HG03196 (cell line): ENCODE measurements at regions not wholly inside any gene's neighbourhood (a gene's known extent, or its start where the extent isn't known, plus 50 kb on each side); places are given as distances from the start of the nearest gene placed in this dataset.

Experiments used
- ATAC-seq: cut with Tn5 transposase; IDR thresholded peaks from one replicate; pipeline ENCODE4 v1.9.1; 2021; ENCODE audit not compliant: unreplicated experiment

- ATAC-seq: no peak
Observed at GRCh38 chr6:21459641-21460040, 133.9 kb upstream of the SOX4 start.

- ATAC-seq: no peak
Observed at GRCh38 chr6:21461844-21462518, 131.6 kb upstream of the SOX4 start.

- no peak for ATAC-seq
Observed at GRCh38 chr6:21462519-21462852, 131.1 kb upstream of the SOX4 start.

- no peak for ATAC-seq
Observed at GRCh38 chr6:21467091-21467490, 126.5 kb upstream of the SOX4 start.

GRCh38 chr6:21468461-21468860 lies 125.1 kb upstream of the SOX4 start:
- no peak for ATAC-seq

- ATAC-seq: no peak
Observed at GRCh38 chr6:21469213-21469612, 124.3 kb upstream of the SOX4 start.

- ATAC-seq: no peak
Observed at GRCh38 chr6:21476112-21476511, 117.4 kb upstream of the SOX4 start.

- ATAC-seq: no peak
Observed at GRCh38 chr6:21478411-21478810, 115.1 kb upstream of the SOX4 start.

- ATAC-seq: no peak
Observed at GRCh38 chr6:21478883-21479539, 114.5 kb upstream of the SOX4 start.

- ATAC-seq: no peak
Observed at GRCh38 chr6:21486115-21486514, 107.4 kb upstream of the SOX4 start.

- ATAC-seq: no peak
Observed at GRCh38 chr6:21489826-21490225, 103.7 kb upstream of the SOX4 start.

GRCh38 chr6:21491955-21492354 lies 101.6 kb upstream of the SOX4 start:
- no peak for ATAC-seq

GRCh38 chr6:21494505-21494904 lies 99.0 kb upstream of the SOX4 start:
- no peak for ATAC-seq

- ATAC-seq: no peak
Observed at GRCh38 chr6:21496196-21496595, 97.4 kb upstream of the SOX4 start.

GRCh38 chr6:21496706-21497105 lies 96.8 kb upstream of the SOX4 start:
- no peak for ATAC-seq

GRCh38 chr6:21500314-21501020 lies 93.1 kb upstream of the SOX4 start:
- ATAC-seq: no peak

GRCh38 chr6:21501021-21501354 lies 92.6 kb upstream of the SOX4 start:
- ATAC-seq: no peak

GRCh38 chr6:21501815-21502214 lies 91.7 kb upstream of the SOX4 start:
- ATAC-seq: no peak

GRCh38 chr6:21502682-21503081 lies 90.9 kb upstream of the SOX4 start:
- no peak for ATAC-seq

GRCh38 chr6:21504790-21505189 lies 88.8 kb upstream of the SOX4 start:
- ATAC-seq: no peak

- ATAC-seq: no peak
Observed at GRCh38 chr6:21505574-21505990, 88.0 kb upstream of the SOX4 start.

GRCh38 chr6:21506126-21506525 lies 87.4 kb upstream of the SOX4 start:
- ATAC-seq: no peak

- no peak for ATAC-seq
Observed at GRCh38 chr6:21507811-21508210, 85.7 kb upstream of the SOX4 start.
